HG02981 (cell line): ENCODE measurements at regions not wholly inside any gene's neighbourhood (a gene's known extent, or its start where the extent isn't known, plus 50 kb on each side); places are given as distances from the start of the nearest gene placed in this dataset.

Source experiments
- ATAC-seq: cut with Tn5 transposase; IDR thresholded peaks from one replicate; pipeline ENCODE4 v1.9.1; 2021; ENCODE audit warnings: mild to moderate bottlenecking, moderate library complexity; ENCODE audit not compliant: unreplicated experiment

DNA sequence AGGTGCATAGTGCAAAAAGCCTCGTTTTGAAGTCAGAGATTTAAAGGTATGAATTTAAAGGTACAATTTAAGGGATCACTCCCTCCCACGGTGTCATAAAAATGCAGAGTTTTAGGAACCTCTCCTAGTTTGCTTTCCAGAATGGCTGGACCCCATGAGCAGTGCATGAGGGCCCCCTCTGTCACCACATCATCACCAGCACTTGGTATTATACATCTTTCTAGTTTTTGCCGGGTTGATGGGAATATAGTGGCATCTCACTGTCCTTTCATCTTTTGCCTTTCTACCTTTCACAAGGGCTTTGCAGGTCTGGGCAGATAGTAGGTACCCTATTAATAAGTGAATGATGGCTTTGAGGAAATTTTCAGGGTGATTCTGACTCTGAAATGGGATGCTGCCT lies 103.6 kb upstream of the AGBL1 start:
- ATAC-seq = no peak

DNA sequence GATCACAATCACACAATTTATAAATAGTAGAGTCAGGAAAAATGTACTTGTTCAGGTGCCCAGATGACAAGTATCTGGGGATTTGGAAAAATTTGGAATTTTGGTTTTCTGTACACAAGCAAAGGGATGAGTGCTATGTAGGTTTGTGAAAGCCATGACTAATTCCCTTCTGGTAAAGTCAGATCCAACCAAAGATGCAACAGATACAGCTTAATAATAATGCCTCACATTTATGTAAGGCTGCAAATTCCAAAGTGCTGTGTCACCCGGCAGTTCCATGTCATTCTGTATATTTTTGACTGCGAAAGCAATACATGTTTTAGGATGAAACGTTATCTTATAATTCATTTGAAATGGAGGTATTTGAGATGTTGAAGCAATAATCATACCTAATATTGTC lies 102.7 kb upstream of the AGBL1 start:
- no peak for ATAC-seq

DNA sequence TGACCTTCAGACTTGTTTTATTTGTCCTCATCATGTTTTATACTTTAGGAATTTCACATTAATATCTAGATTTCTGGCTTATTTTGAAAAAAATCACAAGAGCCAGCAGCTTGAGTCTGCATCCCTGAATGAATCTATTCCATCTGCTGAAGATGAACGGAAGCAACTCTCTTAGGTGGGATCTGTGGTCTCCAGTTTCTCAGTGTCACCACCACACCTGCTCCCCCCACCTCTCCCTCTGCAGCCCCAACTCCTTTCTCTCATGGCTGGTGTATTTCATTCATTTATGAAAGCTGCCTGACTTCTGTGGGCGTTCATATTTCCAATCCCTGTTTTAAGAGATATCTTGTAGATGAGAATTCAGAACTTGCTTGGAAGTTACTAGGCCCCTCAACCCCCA lies 102.1 kb upstream of the AGBL1 start:
- no peak for ATAC-seq

DNA sequence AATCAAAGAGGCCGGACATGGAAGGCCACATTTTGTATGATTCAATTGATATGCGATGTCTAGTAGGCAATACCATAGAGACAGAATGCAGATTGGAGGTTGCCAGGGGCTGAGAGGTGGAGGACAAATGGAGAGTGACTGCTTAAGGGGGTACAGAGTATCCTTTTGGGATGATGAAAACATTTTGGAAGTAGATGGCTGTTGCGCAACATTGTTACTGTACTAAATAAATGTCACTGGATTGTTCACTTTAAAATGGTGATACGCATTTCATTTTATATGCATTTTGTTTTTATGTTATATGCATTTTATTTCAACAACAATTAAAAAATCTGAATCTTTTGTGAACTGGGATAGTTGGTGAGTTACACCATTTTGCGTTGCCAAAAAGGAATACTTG lies 99.7 kb upstream of the AGBL1 start:
- ATAC-seq = no peak

DNA sequence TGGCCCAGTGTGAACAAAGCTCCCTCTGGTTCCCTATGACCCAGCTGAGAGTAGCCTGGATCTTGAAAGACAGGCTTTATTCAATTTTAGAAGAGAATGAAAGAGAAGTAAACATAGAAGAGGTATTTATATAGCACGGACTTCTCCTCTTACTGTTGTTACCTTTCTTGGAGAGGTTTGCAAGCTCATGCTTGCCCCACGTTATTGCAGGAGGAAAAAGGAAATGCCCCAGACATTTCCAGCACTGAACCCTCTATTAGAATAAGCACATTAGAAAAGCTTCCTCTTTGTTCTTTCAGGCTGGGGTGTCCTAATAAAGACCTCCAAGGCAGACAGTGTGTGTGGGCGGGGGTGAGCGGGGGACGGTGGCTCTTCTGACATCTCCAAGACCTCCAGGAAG lies 98.7 kb upstream of the AGBL1 start:
- ATAC-seq = no peak

DNA sequence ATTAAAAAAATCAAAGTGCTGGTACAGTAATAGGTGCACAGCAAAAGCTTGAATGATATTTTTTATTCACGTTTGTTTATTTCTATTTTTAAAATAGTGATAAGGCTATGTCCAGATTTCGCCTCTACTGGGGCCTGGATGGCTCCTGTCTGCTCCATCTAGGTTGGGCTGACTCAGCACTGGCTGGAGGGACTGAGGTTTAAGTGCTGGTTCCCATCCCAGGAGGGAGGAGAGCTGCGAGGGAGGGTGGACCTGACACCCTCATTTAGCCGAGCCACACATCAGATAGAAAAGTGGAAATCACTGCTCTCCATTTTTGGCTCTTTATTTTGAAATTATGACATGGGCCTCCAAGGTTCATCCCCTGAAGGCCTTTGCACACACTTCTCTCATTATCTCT lies 95.4 kb upstream of the AGBL1 start:
- no peak for ATAC-seq

DNA sequence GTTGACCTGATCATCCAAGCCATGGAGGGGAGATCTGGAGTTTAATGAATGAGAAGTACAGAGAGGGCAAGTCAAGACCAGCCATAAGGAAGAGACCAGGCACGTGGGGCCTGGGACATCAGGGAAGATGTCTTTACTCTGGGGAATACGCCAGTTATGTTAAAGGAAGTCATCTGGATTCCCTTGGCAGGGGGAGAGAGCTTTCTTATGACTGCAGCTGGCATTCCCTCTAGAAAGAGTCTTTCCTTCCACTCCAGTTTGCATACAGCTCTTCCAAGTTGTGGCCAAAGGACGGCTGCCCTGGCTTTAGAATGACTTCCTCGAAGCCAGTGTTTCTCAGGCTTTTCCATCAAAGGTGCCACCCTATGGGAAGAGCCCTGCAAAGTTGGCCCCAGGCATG lies 93.6 kb upstream of the AGBL1 start:
- no peak for ATAC-seq

DNA sequence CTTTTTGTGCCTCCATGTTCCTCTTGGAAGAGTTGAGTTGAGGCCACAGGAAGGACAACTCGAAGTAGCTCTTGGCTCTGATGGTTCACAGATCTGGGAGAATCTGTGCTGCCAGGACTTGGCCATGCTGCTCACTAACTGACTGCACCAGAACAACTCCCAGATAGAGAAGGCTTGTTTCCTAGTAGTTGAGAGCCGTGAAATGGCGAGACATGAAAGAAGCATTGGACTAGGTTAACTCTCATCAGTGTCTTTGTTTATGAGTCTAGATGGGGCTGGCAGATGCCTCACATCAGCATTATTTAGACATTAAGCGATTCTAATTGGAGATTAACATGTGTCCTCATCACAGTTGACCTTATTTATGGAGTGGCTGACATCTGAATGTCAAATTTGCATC lies 92.9 kb upstream of the AGBL1 start:
- ATAC-seq = no peak

DNA sequence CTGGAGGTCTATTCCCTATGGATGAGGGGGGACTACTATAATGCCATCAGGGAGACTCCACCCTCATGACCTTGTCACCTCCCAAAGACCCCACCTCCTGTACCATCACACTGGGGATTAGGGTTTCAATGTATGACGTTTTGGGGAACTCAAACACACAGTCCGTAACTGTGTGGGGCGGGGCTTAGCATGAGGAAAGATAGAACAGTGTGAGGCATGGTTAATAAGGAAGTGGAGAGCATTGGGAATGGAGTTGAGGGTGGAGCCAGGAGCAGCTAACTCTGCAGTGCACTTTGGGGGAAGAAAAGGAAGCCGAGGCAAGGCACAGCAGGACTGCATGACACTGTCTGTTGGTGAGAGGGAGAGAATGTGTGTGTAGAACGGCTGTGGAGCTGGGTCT lies 90.9 kb upstream of the AGBL1 start:
- ATAC-seq = no peak

DNA sequence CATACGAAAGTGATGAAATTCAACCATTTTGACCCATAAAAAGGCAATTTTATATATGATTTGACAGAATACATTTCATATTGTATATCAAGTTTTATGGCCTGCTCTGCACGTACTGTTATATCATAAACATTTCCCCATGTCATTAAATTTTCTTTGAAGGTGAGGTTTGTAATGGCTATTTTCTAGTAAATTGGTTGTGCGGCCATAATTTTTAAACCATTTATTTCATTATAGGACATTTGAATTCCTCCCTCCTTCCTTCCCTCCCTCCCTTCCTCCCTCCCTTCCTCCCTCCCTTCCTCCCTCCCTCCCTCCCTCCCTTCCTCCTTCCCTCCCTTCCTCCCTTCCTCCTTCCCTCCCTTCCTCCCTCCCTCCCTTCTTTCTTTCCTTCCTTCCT lies 87.4 kb upstream of the AGBL1 start:
- no peak for ATAC-seq

DNA sequence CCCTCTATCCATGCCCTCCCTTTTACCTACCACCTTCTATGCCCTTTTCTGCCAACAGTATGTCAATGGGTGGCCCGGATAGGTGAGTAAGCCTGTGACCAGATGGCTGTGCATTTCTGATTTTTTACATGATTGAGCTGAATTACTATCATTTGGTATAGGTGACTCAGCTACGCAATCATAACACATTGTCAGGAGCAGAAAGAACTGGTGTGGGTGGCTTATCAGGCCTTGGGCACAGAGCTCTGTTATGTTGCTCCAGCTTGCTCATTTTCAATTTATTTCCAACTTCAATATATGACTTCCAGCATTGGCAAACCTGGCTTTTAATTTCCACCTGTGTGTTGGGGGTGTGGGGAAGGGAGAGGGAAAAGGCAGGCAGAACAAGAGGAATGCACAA lies 86.6 kb upstream of the AGBL1 start:
- ATAC-seq = no peak

DNA sequence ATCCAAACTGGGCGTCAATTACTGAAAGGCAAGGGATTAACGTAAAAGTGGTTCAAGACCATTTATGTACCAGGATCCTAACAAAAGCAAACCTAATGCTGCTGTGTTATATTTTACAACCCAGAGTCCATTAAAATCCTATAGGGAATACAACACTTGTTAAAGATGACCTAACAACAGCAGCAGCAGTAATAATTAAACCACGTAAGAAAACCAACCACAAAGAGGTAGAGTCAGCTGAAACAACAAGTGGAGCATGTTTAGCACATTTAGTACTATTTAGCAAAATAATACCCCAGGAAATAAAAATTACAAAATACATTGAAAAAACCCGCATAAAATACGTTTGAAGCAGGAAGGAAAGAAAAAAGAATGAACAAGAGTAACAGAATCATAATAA lies 82.1 kb upstream of the AGBL1 start:
- ATAC-seq = no peak

DNA sequence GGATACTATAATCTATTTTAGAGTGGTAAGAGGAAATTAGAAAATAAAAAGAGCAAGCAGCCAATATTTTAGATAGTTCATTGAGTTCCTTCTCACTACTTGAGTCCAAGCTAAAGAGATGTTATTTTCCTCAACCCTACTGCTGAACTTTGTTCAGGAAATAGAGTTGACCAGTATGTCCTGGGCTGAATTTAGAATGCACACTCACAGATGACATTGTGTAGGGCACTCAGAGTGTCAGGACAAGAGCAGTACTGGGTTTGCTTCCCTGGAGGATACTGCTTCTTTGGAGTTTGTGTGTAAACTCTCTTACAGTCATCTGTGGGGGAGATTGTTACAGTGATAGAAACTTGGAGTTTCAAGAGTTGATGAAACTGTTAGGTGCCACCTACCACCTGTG lies 80.0 kb upstream of the AGBL1 start:
- no peak for ATAC-seq

DNA sequence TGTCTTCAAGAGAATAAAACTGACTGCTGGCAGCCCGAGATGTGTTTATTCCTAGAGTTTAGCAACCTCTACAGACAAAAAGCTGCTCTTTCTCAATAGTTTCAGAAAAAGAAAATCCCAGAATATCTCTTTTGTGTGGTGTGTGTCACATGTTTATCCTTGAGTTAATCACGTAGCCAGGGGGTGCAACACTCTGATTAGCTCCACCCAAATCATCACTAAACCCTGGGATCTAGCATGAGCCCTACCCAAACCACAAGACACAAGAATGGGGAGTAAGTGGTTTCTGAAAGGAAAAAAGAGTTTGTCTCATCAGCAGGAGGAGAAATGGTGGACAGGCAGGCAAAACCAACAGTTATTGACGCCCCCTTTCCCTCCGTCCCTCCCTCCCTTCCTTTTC lies 78.5 kb upstream of the AGBL1 start:
- no peak for ATAC-seq

DNA sequence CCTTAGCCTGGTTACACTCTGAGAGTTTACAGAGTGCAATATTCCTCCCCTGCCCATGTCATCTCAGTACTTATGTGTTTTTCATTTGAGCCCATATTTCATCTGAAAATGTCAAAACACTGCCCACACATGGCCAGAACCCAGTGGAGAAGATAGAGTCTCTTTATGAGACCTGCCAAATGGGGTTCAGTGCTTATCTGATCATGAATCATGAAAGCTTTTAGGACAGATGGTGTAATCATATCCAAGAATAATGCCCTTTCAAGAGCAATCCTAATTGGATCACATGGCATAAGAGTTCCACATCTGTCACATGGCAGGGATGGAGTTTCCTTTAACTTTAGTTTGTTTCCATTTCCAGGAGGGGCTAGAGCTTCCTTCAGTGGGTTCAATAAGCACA lies 77.2 kb upstream of the AGBL1 start:
- no peak for ATAC-seq

DNA sequence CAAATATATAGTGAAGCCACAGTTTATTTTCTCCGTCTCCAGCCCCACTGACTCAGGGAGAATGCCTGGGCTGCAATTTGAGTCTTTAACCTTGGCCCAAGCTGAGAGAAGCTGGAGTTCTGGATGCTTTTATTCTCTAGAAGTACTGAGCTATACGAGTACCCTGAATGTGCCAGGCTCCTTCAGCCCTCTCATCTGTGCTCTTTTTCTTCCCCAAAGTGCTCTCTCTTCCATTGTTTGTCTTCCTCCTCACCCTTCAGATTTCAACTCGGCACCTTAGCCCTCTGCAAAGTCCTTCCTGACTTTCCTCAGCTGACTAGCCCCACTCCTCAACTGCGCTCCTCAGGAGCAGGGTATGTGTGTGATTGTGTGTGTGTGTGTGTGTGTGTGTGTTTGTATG lies 75.6 kb upstream of the AGBL1 start:
- no peak for ATAC-seq

DNA sequence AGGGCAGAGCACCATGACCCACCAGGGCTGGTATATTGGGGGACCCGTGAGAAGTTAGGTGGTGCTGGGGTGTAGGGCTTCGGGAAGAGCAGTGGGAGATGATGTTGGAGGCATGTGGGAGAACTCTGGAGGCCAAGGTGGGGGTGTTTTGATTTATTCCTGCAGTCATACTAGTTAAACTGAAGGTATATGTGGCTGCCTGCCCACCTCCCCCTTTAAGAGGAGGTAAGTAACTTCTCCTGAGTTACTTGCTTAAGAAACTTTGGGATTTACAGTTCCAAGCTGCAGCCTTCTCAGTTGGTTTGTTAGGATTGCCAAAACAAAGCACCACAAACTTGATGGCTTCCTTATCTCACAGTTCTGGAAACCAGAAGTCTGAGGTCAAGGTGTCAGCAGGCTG lies 73.1 kb upstream of the AGBL1 start:
- ATAC-seq = no peak

DNA sequence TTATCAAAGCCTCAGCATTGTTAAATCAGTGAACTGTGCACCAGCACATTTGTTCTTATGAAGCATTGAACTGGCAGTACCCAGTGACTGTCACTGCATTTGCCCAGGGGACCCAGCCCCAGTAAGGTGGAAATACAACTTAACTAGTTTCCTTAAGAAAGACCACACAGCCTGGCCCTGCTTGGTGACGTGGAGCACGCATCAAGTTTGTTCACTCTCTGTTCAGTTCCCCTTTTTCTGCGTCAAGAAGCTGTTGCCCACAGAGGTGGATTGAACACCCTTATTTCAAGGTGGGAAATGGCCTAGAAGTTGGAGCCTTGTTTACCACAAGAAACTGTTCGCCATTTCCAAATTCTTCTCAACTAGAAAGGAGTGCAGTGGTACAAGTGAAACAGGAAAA lies 69.9 kb upstream of the AGBL1 start:
- no peak for ATAC-seq

DNA sequence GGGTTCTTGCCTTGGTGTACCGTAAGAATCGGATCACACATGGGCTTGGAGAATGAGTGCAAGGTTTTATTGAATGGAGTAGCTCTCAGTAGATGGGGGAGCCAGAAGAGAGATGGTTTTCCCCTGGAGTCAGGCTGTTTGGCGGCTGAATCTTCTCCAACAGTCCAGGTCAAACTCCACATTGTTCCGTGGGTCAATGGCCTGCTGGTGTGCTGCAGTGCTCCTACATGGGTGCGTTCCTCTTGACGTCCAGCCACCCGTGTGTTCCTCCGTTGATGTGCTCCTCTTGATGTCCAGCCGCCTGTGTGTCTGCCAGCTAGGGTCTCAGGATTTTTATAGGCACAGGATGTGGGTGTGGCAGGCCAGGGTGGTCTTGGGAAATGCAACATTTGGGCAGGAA lies 69.3 kb upstream of the AGBL1 start:
- ATAC-seq = no peak

DNA sequence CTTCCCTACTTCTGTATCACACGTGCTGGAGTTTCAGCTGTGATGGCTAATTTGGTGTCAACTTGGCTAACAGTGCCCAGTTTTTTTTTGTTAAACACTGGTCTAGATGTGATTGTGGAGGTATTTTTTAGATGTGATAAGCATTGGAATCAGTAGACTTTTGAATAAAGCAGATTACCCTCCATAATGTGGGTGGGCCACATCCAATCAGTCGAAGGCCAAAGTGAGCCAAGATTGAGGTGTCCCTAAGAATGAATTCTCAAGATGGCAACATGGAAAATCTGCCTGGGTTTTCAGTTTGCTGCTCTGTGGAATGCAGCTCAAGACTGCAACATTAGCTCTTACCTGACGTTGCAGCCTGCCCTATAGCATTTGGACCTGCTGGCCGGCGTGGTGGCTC lies 68.8 kb upstream of the AGBL1 start:
- ATAC-seq = no peak

DNA sequence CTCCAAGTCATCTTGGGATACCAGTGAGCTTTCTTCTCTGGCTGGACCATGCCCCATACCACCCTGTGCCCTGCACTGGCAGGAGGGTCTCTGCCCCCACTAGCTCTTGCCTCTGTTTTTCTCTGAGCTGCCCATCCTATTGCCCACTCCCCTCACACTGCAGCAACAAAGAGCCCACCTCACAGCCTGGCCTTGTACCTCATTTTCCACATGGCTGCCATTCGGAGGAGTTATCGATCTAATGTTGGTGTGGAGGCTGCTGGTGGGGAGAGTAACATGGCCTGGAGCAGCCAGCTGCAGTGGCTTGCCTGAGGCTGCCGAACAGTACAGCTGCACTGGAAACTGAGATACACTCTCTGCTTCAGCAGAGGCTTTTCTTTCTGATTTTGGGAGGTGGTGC lies 65.7 kb upstream of the AGBL1 start:
- ATAC-seq = no peak

DNA sequence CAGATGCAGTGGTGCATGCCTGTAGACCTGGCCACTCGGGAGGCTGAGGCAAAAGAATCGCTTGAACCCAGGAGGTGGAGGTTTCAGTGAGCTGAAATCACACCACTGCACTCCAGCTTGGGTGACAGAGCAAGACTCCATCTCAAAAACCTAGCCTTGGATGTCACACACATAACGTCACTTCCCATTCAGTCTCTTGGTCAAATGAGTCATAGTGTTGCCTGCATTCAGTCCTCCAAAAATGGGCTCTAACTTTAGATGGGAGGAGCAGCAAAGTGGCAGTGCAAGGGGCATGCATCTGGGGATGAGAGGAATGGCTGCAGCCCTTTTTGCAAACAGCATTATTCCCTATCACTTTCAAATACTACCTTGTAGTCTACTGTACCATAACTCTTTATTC lies 62.9 kb upstream of the AGBL1 start:
- ATAC-seq = no peak

DNA sequence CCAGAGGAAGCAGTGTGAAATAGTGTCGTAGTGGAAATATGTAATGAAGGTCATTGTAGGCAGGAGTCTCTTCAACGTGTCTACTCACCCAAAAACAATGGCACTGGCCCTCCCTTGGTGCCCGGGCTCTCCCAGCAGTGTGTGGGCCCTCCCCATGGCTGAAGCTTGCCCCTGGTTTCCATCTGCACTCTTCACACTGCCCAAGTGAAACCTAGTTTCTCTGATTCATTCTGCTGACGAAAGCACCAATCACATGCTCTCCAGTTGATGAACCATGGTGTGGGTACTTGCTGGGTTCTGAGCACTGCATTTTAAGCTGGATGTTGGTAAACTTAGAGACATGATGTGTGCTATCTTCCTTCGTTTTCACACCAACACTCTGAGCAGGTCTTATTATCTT lies 61.0 kb upstream of the AGBL1 start:
- ATAC-seq = no peak
